Caco-2 (cell line): ENCODE measurements at regions not wholly inside any gene's neighbourhood (a gene's known extent, or its start where the extent isn't known, plus 50 kb on each side); places are given as distances from the start of the nearest gene placed in this dataset.

Experiments used
- BruUV-seq: library from RNA; stranded (reverse); fragments of 400-500 nt; replicated peaks from 2 replicates; lab custom pipeline; 2021; lab: Mats Ljungman, UMichigan
- CTCF ChIA-PET: fragments of 300-600 bp; sonication (Branson Sonifier 250); formaldehyde crosslinking; loops from one replicate; lab custom pipeline; 2022; ENCODE audit warnings: antibody characterized with exemption; lab: Charles Lee
- POLR2A ChIA-PET: fragments of 300-600 bp; sonication (Branson Sonifier 250); formaldehyde crosslinking; loops from one replicate; lab custom pipeline; 2022; ENCODE audit warnings: antibody characterized with exemption; lab: Charles Lee
- DNase-seq, 2 experiments: peaks; one replicate each; pipeline versions ENCODE4 v3.0.0 to v3.0.0-alpha.2; 2020 to 2022
- H3K27me3 ChIP-seq: replicated peaks from 2 replicates; pipeline ENCODE4 v1.6.0; 2011; ENCODE audit warnings: low read length; ENCODE audit not compliant: control insufficient read depth, insufficient read depth
- H3K36me3 ChIP-seq: 2 replicates; pipeline ENCODE4 v1.5.1; 2011; ENCODE audit warnings: low read length; ENCODE audit not compliant: control insufficient read depth, insufficient read depth
- H3K4me1 ChIP-seq: fragments of 250-450 bp; sonication (Bioruptor Pico); 2 replicates; pipeline ENCODE4 v1.5.1; 2020; ENCODE audit warnings: mild to moderate bottlenecking
- H3K4me3 ChIP-seq: 2 replicates; pipeline ENCODE4 v1.5.1; 2011; ENCODE audit warnings: low read depth, mild to moderate bottlenecking, control low read depth, low read length
- H3K9me3 ChIP-seq: fragments of 250-450 bp; sonication (Bioruptor Pico); 2 replicates; pipeline ENCODE4 v1.5.1; 2020; ENCODE audit warnings: mild to moderate bottlenecking, moderate library complexity
- H3K27ac Mint-ChIP-seq: one replicate; pipeline ENCODE4 v1.8.0; 2022; ENCODE audit warnings: mixed read lengths; ENCODE audit not compliant: unreplicated experiment
- H3K27me3 Mint-ChIP-seq: one replicate; pipeline ENCODE4 v1.8.0; 2022; ENCODE audit warnings: mixed read lengths; ENCODE audit not compliant: insufficient read depth, unreplicated experiment
- H3K36me3 Mint-ChIP-seq: one replicate; pipeline ENCODE4 v1.8.0; 2022; ENCODE audit warnings: mild to moderate bottlenecking, mixed read lengths; ENCODE audit not compliant: insufficient read depth, unreplicated experiment
- H3K4me1 Mint-ChIP-seq: one replicate; pipeline ENCODE4 v1.8.0; 2022; ENCODE audit warnings: low read depth, mixed read lengths; ENCODE audit not compliant: unreplicated experiment
- H3K4me3 Mint-ChIP-seq: one replicate; pipeline ENCODE4 v1.8.0; 2022; ENCODE audit warnings: mild to moderate bottlenecking, moderate library complexity, mixed read lengths; ENCODE audit not compliant: unreplicated experiment
- H3K9me3 Mint-ChIP-seq: one replicate; pipeline ENCODE4 v1.8.0; 2022; ENCODE audit warnings: mixed read lengths; ENCODE audit not compliant: unreplicated experiment
- CTCF ChIP-seq, 2 experiments: fragments of 200-600 bp in 1 of 2; IDR thresholded peaks; 1 replicate in 1 of 2; 2 replicates in 1 of 2; pipeline versions ENCODE4 v1.5.1 to v1.8.0; 2011 to 2022; ENCODE audit warnings: antibody characterized with exemption in 1 of 2, control low read depth in 1 of 2, inconsistent platforms in 1 of 2, low read depth in 1 of 2, low read length in 1 of 2, mild to moderate bottlenecking in 1 of 2, moderate library complexity in 1 of 2; ENCODE audit not compliant: insufficient read depth in 1 of 2, severe bottlenecking in 1 of 2, unreplicated experiment in 1 of 2
- intact Hi-C: fragments of 100-400 bp; cut with micrococcal nuclease; formaldehyde crosslinking; loops from one replicate; pipeline ENCODE4 v1.10.0; 2022; ENCODE audit not compliant: unreplicated experiment

GRCh38 chr1:213820362-213821149 lies 167.2 kb upstream of the PROX1 start:
- Mint-ChIP-seq H3K27me3 (no peaks in the 10 kb centered on the region), H3K4me3 (no peak overlapping the region), H3K9me3 (no peaks in the 10 kb centered on the region), H3K27ac (no peak overlapping the region), H3K36me3 (no peaks in the 10 kb centered on the region), H3K4me1 (no peaks in the 10 kb centered on the region)
- DNase-seq = no peak
- no peaks in the 10 kb centered on the region for H3K36me3 ChIP-seq
- no TSS peak for BruUV-seq
- no peaks in the 10 kb centered on the region for H3K9me3 ChIP-seq
- no peak for TF ChIP-seq CTCF (IDR thresholded peaks at IDR 0.05; ENCODE audit: insufficient read depth in 1 of 2, low read depth in 1 of 2, low read length in 1 of 2, severe bottlenecking in 1 of 2, unreplicated experiment in 1 of 2)
- H3K27me3 ChIP-seq = no peaks in the 10 kb centered on the region
- no peak overlapping the region for H3K4me3 ChIP-seq
- ChIA-PET CTCF (no interaction called here), POLR2A (no interaction called here)
- intact Hi-C loops = no loop called here
- no peaks in the 10 kb centered on the region for H3K4me1 ChIP-seq

GRCh38 chr1:213821175-213821942 lies 166.4 kb upstream of the PROX1 start:
- Mint-ChIP-seq H3K4me1 (no peaks in the 10 kb centered on the region), H3K4me3 (no peak overlapping the region), H3K9me3 (no peaks in the 10 kb centered on the region), H3K27me3 (no peaks in the 10 kb centered on the region), H3K36me3 (no peaks in the 10 kb centered on the region), H3K27ac (no peak overlapping the region)
- Histone ChIP-seq H3K36me3 (no peaks in the 10 kb centered on the region), H3K27me3 (no peaks in the 10 kb centered on the region), H3K4me1 (no peaks in the 10 kb centered on the region), H3K9me3 (no peaks in the 10 kb centered on the region), H3K4me3 (no peak overlapping the region)
- POLR2A ChIA-PET = no interaction called here
- intact Hi-C loops = no loop called here
- DNase-seq = no peak
- BruUV-seq = no TSS peak
- no peak for TF ChIP-seq CTCF (IDR thresholded peaks at IDR 0.05; ENCODE audit: insufficient read depth in 1 of 2, low read depth in 1 of 2, low read length in 1 of 2, severe bottlenecking in 1 of 2, unreplicated experiment in 1 of 2)
- CTCF ChIA-PET = no interaction called here

- H3K4me3 ChIP-seq = no peak overlapping the region
- BruUV-seq = no TSS peak
- no peak for TF ChIP-seq CTCF (IDR thresholded peaks at IDR 0.05; ENCODE audit: insufficient read depth in 1 of 2, low read depth in 1 of 2, low read length in 1 of 2, severe bottlenecking in 1 of 2, unreplicated experiment in 1 of 2)
- no peaks in the 10 kb centered on the region for H3K9me3 ChIP-seq
- no peak for DNase-seq
- H3K36me3 ChIP-seq = no peaks in the 10 kb centered on the region
- no peaks in the 10 kb centered on the region for H3K9me3 Mint-ChIP-seq
- ChIA-PET POLR2A (no interaction called here), CTCF (no interaction called here)
- intact Hi-C loops = no loop called here
- no peaks in the 10 kb centered on the region for H3K36me3 Mint-ChIP-seq
- H3K27me3 ChIP-seq = no peaks in the 10 kb centered on the region
- no peak overlapping the region for H3K27ac Mint-ChIP-seq
- H3K27me3 Mint-ChIP-seq = no peaks in the 10 kb centered on the region
- H3K4me1 ChIP-seq = no peaks in the 10 kb centered on the region
- H3K4me1 Mint-ChIP-seq = no peaks in the 10 kb centered on the region
- H3K4me3 Mint-ChIP-seq = no peak overlapping the region
Measured at GRCh38 chr1:213821943-213822334, 165.8 kb upstream of the PROX1 start.
